ENCODE measurements at regions not wholly inside any gene's neighbourhood (a gene's known extent, or its start where the extent isn't known, plus 50 kb on each side); places are given as distances from the start of the nearest gene placed in this dataset.

GRCh38 chr1:14362331-14362730, 236.2 kb upstream of the KAZN start:
- Histone ChIP-seq H3K4me3 (replicated peaks; ENCODE audit: insufficient read depth, low read length) (no peak overlapping the region), H3K27me3 (ENCODE audit: insufficient read depth, poor library complexity, severe bottlenecking) (no peaks in the 10 kb centered on the region), H3K27ac (replicated peaks) (no peak overlapping the region)
- DNase-seq (ENCODE audit: low read depth in 1 of 2, low spot score in 1 of 2): no peak
- TF ChIP-seq REST (IDR thresholded peaks at IDR 0.05; ENCODE audit: insufficient replicate concordance, low read depth) (no peak), SPI1 (IDR thresholded peaks at IDR 0.05; ENCODE audit: borderline replicate concordance, low read depth) (no peak), POLR2AphosphoS5 (IDR thresholded peaks at IDR 0.05; ENCODE audit: low read depth) (no peak), GABPA (IDR thresholded peaks at IDR 0.05; ENCODE audit: low read depth) (no peak)
- TF ChIP-seq, protein P1, sequence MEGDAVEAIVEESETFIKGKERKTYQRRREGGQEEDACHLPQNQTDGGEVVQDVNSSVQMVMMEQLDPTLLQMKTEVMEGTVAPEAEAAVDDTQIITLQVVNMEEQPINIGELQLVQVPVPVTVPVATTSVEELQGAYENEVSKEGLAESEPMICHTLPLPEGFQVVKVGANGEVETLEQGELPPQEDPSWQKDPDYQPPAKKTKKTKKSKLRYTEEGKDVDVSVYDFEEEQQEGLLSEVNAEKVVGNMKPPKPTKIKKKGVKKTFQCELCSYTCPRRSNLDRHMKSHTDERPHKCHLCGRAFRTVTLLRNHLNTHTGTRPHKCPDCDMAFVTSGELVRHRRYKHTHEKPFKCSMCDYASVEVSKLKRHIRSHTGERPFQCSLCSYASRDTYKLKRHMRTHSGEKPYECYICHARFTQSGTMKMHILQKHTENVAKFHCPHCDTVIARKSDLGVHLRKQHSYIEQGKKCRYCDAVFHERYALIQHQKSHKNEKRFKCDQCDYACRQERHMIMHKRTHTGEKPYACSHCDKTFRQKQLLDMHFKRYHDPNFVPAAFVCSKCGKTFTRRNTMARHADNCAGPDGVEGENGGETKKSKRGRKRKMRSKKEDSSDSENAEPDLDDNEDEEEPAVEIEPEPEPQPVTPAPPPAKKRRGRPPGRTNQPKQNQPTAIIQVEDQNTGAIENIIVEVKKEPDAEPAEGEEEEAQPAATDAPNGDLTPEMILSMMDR (IDR thresholded peaks at IDR 0.05; ENCODE audit: insufficient read depth, low read length): no peak

- Histone ChIP-seq H3K27me3 (ENCODE audit: insufficient read depth, poor library complexity, severe bottlenecking) (no peaks in the 10 kb centered on the region), H3K4me3 (replicated peaks; ENCODE audit: insufficient read depth, low read length) (no peak overlapping the region), H3K27ac (replicated peaks) (no peak overlapping the region)
- no peak for TF ChIP-seq GABPA (IDR thresholded peaks at IDR 0.05; ENCODE audit: low read depth)
- no peak for TF ChIP-seq POLR2AphosphoS5 (IDR thresholded peaks at IDR 0.05; ENCODE audit: low read depth)
- TF ChIP-seq SPI1 (IDR thresholded peaks at IDR 0.05; ENCODE audit: borderline replicate concordance, low read depth): no peak
- TF ChIP-seq, protein P1 (IDR thresholded peaks at IDR 0.05; ENCODE audit: insufficient read depth, low read length): no peak
- no peak for TF ChIP-seq REST (IDR thresholded peaks at IDR 0.05; ENCODE audit: insufficient replicate concordance, low read depth)
- DNase-seq (ENCODE audit: low read depth in 1 of 2, low spot score in 1 of 2): no peak
Measured at GRCh38 chr1:14363036-14363590, 235.4 kb upstream of the KAZN start.

GRCh38 chr1:14363707-14364413, 234.6 kb upstream of the KAZN start:
- TF ChIP-seq GABPA (IDR thresholded peaks at IDR 0.05; ENCODE audit: low read depth) (no peak), SPI1 (IDR thresholded peaks at IDR 0.05; ENCODE audit: borderline replicate concordance, low read depth) (no peak), POLR2AphosphoS5 (IDR thresholded peaks at IDR 0.05; ENCODE audit: low read depth) (no peak), REST (IDR thresholded peaks at IDR 0.05; ENCODE audit: insufficient replicate concordance, low read depth) (no peak)
- TF ChIP-seq, protein P1 (IDR thresholded peaks at IDR 0.05; ENCODE audit: insufficient read depth, low read length): no peak
- Histone ChIP-seq H3K4me3 (replicated peaks; ENCODE audit: insufficient read depth, low read length) (no peak overlapping the region), H3K27me3 (ENCODE audit: insufficient read depth, poor library complexity, severe bottlenecking) (no peaks in the 10 kb centered on the region), H3K27ac (replicated peaks) (no peak overlapping the region)
- DNase-seq (ENCODE audit: low read depth in 1 of 2, low spot score in 1 of 2): no peak
